Gastroesophageal sphincter (tissue), 4 donors: ENCODE measurements at regions not wholly inside any gene's neighbourhood (a gene's known extent, or its start where the extent isn't known, plus 50 kb on each side); places are given as distances from the start of the nearest gene placed in this dataset.

Source experiments
- ATAC-seq: fragments of 150-250 bp; one replicate; pipeline ENCODE4 v1.9.1; 2016; ENCODE audit warnings: mild to moderate bottlenecking, moderate library complexity
- H3K27ac ChIP-seq, 4 donors: fragments of 200-600 bp; sonication (generic) in 3 of 4; 1 replicate in 3 of 4; 2 replicates in 1 of 4; pipeline ENCODE4 v1.5.1; 2016 to 2019
- H3K27me3 ChIP-seq: fragments of 200-600 bp; sonication (generic); one replicate; pipeline ENCODE4 v1.5.1; 2019
- H3K36me3 ChIP-seq, 2 donors: fragments of 200-600 bp; sonication (generic); one replicate each; pipeline ENCODE4 v1.5.1; 2019; ENCODE audit warnings: control low read depth in 1 of 2
- H3K4me1 ChIP-seq, 3 donors: fragments of 200-600 bp; sonication (generic); 1 replicate in 2 of 3; 2 replicates in 1 of 3; pipeline ENCODE4 v1.5.1; 2016 to 2019; ENCODE audit warnings: control low read depth in 2 of 3
- H3K4me3 ChIP-seq, 2 donors: fragments of 200-600 bp; sonication (generic); one replicate each; pipeline ENCODE4 v1.5.1; 2019; ENCODE audit warnings: mild to moderate bottlenecking in 1 of 2, moderate library complexity in 1 of 2
- H3K9me3 ChIP-seq, 3 donors: fragments of 200-600 bp; sonication (generic); one replicate each; pipeline ENCODE4 v1.5.1; 2017 to 2019; ENCODE audit warnings: control low read depth in 2 of 3
- EP300 ChIP-seq: sonication (generic); formaldehyde crosslinking; IDR thresholded peaks from one replicate; pipeline ENCODE4 v1.6.1; 2017; ENCODE audit warnings: antibody characterized with exemption, mild to moderate bottlenecking
- POLR2A ChIP-seq, 2 donors: fragments of 450-650 bp; IDR thresholded peaks; one replicate each; pipeline ENCODE4 v1.6.1; 2017; ENCODE audit warnings: antibody characterized with exemption in 2 of 2, mild to moderate bottlenecking in 2 of 2, moderate library complexity in 1 of 2
- POLR2AphosphoS5 ChIP-seq: sonication (generic); formaldehyde crosslinking; IDR thresholded peaks from one replicate; pipeline ENCODE4 v1.6.1; 2017; ENCODE audit warnings: antibody characterized with exemption
- WGBS, 2 donors: methylation state at CpG; one replicate each; pipeline ENCODE4 v1.1.5; 2018; ENCODE audit warnings: low coverage in 1 of 2; 5-methylcytosine and 5-hydroxymethylcytosine counted together
- TF ChIP-seq, protein P1 (sequence below), 4 experiments: fragments of 200-600 bp in 2 of 4; fragments of 450-650 bp in 2 of 4; sonication (generic) in 1 of 4; IDR thresholded peaks; one replicate each; pipeline ENCODE4 v1.5.1; 2017 to 2019; ENCODE audit warnings: antibody characterized with exemption in 4 of 4, mild to moderate bottlenecking in 2 of 4, moderate library complexity in 2 of 4

GRCh38 chr9:131798246-131798645, 58.4 kb upstream of the RAPGEF1 start:
- no peak overlapping the region for H3K27ac ChIP-seq
- TF ChIP-seq POLR2AphosphoS5 (no peak), EP300 (no peak), POLR2A (IDR thresholded peaks at IDR 0.05) (no peak)
- TF ChIP-seq, protein P1, sequence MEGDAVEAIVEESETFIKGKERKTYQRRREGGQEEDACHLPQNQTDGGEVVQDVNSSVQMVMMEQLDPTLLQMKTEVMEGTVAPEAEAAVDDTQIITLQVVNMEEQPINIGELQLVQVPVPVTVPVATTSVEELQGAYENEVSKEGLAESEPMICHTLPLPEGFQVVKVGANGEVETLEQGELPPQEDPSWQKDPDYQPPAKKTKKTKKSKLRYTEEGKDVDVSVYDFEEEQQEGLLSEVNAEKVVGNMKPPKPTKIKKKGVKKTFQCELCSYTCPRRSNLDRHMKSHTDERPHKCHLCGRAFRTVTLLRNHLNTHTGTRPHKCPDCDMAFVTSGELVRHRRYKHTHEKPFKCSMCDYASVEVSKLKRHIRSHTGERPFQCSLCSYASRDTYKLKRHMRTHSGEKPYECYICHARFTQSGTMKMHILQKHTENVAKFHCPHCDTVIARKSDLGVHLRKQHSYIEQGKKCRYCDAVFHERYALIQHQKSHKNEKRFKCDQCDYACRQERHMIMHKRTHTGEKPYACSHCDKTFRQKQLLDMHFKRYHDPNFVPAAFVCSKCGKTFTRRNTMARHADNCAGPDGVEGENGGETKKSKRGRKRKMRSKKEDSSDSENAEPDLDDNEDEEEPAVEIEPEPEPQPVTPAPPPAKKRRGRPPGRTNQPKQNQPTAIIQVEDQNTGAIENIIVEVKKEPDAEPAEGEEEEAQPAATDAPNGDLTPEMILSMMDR (IDR thresholded peaks at IDR 0.05), result no peak
- ATAC-seq, result no peak
- 23 to 33% methylated on average over 3 to 6 of the region's 7 CpGs for WGBS, 2 donors
- no peaks in the 10 kb centered on the region for H3K9me3 ChIP-seq
- peaks cover 52% of the 10 kb centered on the region for H3K27me3 ChIP-seq
- no peaks in the 10 kb centered on the region for H3K36me3 ChIP-seq
- H3K4me1 ChIP-seq, result no peaks in the 10 kb centered on the region
- H3K4me3 ChIP-seq, result no peak overlapping the region

DNA sequence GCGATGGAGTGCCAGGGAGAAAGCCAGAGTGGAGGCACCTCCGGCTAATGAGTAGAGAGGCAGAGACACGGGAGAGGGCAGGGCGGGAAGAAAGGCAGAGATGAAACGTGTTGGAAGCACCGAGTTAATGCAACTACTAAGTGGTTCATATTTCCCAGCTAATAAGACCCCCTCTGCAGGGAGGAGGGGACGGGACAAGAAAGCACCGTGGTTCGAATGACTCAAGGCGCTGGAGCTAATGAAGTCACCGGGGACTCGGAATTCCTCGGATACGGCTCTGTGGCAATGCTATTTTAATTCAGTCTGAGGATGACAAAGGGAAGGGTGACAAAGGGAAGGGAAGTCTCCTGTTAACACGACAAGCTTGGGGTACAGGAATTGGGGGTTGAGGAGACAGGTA, 54.5 kb upstream of the RAPGEF1 start:
- Histone ChIP-seq H3K27me3 (peaks cover 43% of the 10 kb centered on the region), H3K36me3 (no peaks in the 10 kb centered on the region), H3K9me3 (peaks cover 0 to 11% (median 0%) of the 10 kb centered on the region in 3 donors), H3K4me3 (no peak overlapping the region), H3K4me1 (no peaks in the 10 kb centered on the region), H3K27ac (no peak overlapping the region)
- TF ChIP-seq, protein P1 (IDR thresholded peaks at IDR 0.05), result no peak
- TF ChIP-seq POLR2AphosphoS5 (no peak), POLR2A (IDR thresholded peaks at IDR 0.05) (no peak), EP300 (no peak)
- ATAC-seq, result no peak
- 58 to 60% methylated on average over 2 to 15 of the region's 15 CpGs for WGBS, 2 donors

DNA sequence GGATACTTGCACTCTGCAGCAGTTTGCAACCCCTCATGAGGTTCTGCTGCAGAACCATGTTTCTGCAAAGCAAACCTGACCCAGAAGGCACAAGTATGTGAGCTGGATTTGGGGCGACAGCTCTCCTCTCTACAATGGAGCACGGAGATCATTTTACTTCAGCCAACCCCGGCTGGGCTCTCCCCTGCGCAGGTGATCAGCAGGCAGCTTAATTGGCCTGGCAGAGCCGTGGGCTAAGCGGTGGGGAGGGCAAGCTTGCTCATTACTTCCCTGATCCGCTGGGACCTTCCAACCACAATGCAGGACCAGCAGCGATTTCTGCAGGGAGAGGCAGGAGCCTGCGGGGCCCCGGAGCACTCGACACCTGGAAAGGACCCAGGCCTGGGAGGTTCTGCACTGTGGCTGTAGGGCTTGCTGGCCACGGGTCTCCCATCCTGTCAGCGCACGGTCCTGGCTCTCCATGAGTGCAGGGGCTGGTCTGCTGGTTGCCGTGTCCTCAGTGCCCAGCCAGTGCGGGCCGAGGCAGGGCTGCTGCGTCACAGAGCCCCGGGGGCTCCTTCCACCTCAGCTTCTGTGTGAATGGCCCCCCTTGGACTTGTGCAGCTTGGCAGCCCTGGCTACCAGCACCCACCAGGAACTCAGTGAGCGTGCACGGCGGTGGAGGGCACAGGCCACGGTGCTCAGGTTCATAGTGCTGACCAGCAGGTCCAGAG, 51.8 kb upstream of the RAPGEF1 start:
- Histone ChIP-seq H3K27me3 (peaks cover 57% of the 10 kb centered on the region), H3K36me3 (no peaks in the 10 kb centered on the region), H3K9me3 (peaks cover 0 to 14% (median 0%) of the 10 kb centered on the region in 3 donors), H3K4me3 (no peak overlapping the region), H3K27ac (no peak overlapping the region), H3K4me1 (no peaks in the 10 kb centered on the region)
- no peak for ATAC-seq
- TF ChIP-seq POLR2A (IDR thresholded peaks at IDR 0.05) (no peak), POLR2AphosphoS5 (no peak), EP300 (no peak)
- TF ChIP-seq, protein P1 (IDR thresholded peaks at IDR 0.05), result no peak
- WGBS, 2 donors, result no CpG with 5 or more reads among the region's 23 CpGs
